HG02759 (cell line): ENCODE measurements at regions not wholly inside any gene's neighbourhood (a gene's known extent, or its start where the extent isn't known, plus 50 kb on each side); places are given as distances from the start of the nearest gene placed in this dataset.

Source experiments
- ATAC-seq: cut with Tn5 transposase; IDR thresholded peaks from one replicate; pipeline ENCODE4 v1.9.1; 2021; ENCODE audit warnings: mild to moderate bottlenecking, moderate library complexity; ENCODE audit not compliant: unreplicated experiment

- ATAC-seq: no peak
Observed at GRCh38 chr5:125152461-125153189, 406.2 kb upstream of the ZNF608 start.

- no peak for ATAC-seq
Observed at GRCh38 chr5:125153231-125153630, 406.8 kb upstream of the ZNF608 start.

GRCh38 chr5:125154301-125155110 is 408.1 kb upstream of the ZNF608 start:
- ATAC-seq: no peak

- no peak for ATAC-seq
Observed at GRCh38 chr5:125160787-125161502, 414.5 kb upstream of the ZNF608 start.

GRCh38 chr5:125162714-125163113 is 416.3 kb upstream of the ZNF608 start:
- ATAC-seq: no peak

GRCh38 chr5:125169396-125169795 is 423.0 kb upstream of the ZNF608 start:
- ATAC-seq: no peak

- ATAC-seq: no peak
Observed at GRCh38 chr5:125171641-125172040, 425.2 kb upstream of the ZNF608 start.

GRCh38 chr5:125175348-125176004 is 429.0 kb upstream of the ZNF608 start:
- ATAC-seq: no peak

- ATAC-seq: no peak
Observed at GRCh38 chr5:125176005-125176390, 429.6 kb upstream of the ZNF608 start.

GRCh38 chr5:125177340-125177739 is 430.9 kb upstream of the ZNF608 start:
- no peak for ATAC-seq

GRCh38 chr5:125179612-125180011 is 433.2 kb upstream of the ZNF608 start:
- no peak for ATAC-seq

GRCh38 chr5:125180231-125180829 is 433.9 kb upstream of the ZNF608 start:
- ATAC-seq: no peak

- no peak for ATAC-seq
Observed at GRCh38 chr5:125181159-125181558, 434.7 kb upstream of the ZNF608 start.

GRCh38 chr5:125181955-125182354 is 435.5 kb upstream of the ZNF608 start:
- no peak for ATAC-seq

- no peak for ATAC-seq
Observed at GRCh38 chr5:125185740-125186139, 439.3 kb upstream of the ZNF608 start.

GRCh38 chr5:125186911-125187375 is 440.5 kb upstream of the ZNF608 start:
- no peak for ATAC-seq

- no peak for ATAC-seq
Observed at GRCh38 chr5:125189531-125189941, 443.1 kb upstream of the ZNF608 start.

GRCh38 chr5:125190232-125191087 is 444.0 kb upstream of the ZNF608 start:
- no peak for ATAC-seq

- ATAC-seq: no peak
Observed at GRCh38 chr5:125194883-125195282, 448.4 kb upstream of the ZNF608 start.
